ENCODE measurements at regions not wholly inside any gene's neighbourhood (a gene's known extent, or its start where the extent isn't known, plus 50 kb on each side); places are given as distances from the start of the nearest gene placed in this dataset.

DNA sequence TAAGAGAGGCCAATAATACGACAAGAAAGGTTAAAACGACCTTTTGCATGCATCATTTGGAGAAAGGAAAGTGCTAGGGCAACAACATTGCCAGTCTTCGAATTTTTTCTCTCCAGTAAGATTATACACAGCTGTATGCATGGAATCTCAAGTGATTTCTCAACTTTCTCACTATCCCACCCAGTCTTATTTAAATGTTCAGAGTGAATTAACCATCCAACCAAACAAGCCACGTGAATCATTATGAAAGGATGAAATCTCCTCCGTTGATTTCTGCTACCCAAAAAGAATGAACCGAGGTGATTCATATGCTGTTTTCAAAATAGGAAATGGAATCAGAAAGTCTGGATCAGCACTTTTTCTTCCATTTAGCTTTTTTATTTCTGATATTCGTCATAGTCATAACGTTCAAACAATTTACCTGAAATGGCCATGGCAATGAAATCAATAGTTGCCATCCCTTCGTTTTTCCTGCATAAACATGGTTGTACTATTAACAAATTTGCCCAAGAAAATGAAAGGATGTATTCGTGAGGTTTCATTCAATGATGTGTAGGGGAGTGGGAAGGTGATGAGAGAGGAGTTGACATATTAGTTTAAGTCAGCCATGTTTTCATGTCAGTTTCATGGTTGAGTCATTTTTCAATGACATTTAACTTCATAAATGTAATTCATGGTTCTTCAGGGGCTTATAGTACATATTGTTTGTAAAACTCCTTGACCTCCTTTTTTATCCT is 170.9 kb upstream of the WWC1 start:
- intact Hi-C loops (cut with DNase I; ENCODE audit: low total_unique reads) = no loop called here
- H3K4me3 ChIP-seq = no peak overlapping the region
- no peaks in the 10 kb centered on the region for H3K9me3 ChIP-seq
- in situ Hi-C loops (cut with MboI; ENCODE audit: low sequenced_read_pairs in 4 of 4) = no loop called here
- TF ChIP-seq CTCF (IDR thresholded peaks at IDR 0.05 in 4 of 5, conservative IDR thresholded peaks at IDR 0.05 in 1 of 5) = no peak
- TF ChIP-seq POLR2A (IDR thresholded peaks at IDR 0.05) = no peak
- ATAC-seq (no peak), DNase-seq (no peak)
- no peaks in the 10 kb centered on the region for H3K4me1 ChIP-seq
- no peaks in the 10 kb centered on the region for H3K27me3 ChIP-seq
- H3K27ac ChIP-seq = no peak overlapping the region
- no peaks in the 10 kb centered on the region for H3K36me3 ChIP-seq

DNA sequence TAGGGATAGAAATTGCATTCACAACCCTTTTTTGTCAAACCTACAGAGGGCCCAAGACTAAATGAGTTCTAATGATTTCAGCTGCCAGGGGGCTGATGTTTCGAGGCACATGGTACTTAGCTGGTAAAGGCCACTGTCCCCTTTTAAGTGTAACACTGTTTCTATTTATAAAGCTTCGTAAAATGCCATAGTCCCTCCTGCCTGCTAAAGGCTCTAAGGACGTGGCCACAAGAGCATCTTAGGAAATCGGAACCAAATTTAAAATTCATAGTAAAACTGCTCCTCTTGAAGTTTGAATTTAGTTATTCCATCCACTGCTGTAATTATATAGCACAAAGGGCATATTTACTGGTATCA is 170.3 kb upstream of the WWC1 start:
- Histone ChIP-seq H3K4me3 (no peak overlapping the region), H3K4me1 (no peaks in the 10 kb centered on the region), H3K27ac (no peak overlapping the region), H3K36me3 (no peaks in the 10 kb centered on the region), H3K9me3 (no peaks in the 10 kb centered on the region), H3K27me3 (no peaks in the 10 kb centered on the region)
- in situ Hi-C loops (cut with MboI; ENCODE audit: low sequenced_read_pairs in 4 of 4) (no loop called here), intact Hi-C loops (cut with DNase I; ENCODE audit: low total_unique reads) (no loop called here)
- DNase-seq (no peak), ATAC-seq (no peak)
- TF ChIP-seq POLR2A (IDR thresholded peaks at IDR 0.05) (no peak), CTCF (IDR thresholded peaks at IDR 0.05 in 4 of 5, conservative IDR thresholded peaks at IDR 0.05 in 1 of 5) (no peak)

DNA sequence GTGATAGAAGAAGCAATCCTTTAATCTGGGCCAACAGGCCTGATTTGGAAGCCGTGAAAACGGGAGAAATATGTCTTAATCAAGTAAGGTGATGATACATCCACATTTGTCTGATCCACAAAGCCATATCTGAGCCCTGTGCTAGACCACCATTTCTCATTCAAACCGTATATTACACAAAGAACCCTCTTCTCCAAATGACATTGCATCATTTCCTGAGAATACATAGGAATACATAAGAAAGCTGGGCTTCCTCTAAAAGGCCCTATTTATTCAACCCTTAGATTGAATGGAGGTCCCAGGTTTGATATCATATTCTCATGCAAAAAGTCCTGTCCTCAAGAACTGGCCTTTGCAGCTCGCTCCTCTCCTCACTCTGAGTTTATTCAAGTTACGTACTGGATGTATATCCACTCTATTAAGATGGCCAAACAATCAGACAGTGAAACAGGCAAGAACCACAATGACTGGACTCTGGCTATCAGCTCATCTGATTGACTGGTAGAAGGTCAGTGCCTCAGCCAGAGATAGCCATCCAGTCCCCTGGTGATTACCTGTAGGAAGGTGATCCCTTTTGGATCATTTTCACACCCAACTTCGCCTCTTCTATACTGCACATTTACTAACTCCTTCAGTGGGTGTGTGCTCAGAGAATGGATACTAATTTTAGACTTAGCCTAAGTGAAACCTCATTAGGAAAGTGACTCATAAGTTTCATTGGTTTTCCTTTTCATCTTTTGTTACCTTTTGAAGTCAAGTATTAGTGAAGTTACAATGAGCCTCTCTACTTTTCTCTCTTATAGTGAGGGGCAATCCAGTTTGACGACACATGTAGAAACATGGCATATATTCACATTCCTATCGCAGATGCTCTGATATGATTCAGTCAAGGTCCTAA is 167.6 kb upstream of the WWC1 start:
- no peak for ATAC-seq
- H3K4me1 ChIP-seq = no peaks in the 10 kb centered on the region
- no peak overlapping the region for H3K27ac ChIP-seq
- no peak overlapping the region for H3K4me3 ChIP-seq
- no peak for DNase-seq
- no peaks in the 10 kb centered on the region for H3K36me3 ChIP-seq
- in situ Hi-C loops (cut with MboI; ENCODE audit: low sequenced_read_pairs in 4 of 4) = no loop called here
- TF ChIP-seq POLR2A (IDR thresholded peaks at IDR 0.05) (no peak), CTCF (IDR thresholded peaks at IDR 0.05 in 4 of 5, conservative IDR thresholded peaks at IDR 0.05 in 1 of 5) (no peak)
- H3K27me3 ChIP-seq = no peaks in the 10 kb centered on the region
- H3K9me3 ChIP-seq = no peaks in the 10 kb centered on the region
- intact Hi-C loops (cut with DNase I; ENCODE audit: low total_unique reads) = no loop called here

GRCh38 chr5:168125445-168126199 is 165.8 kb upstream of the WWC1 start:
- in situ Hi-C loops (cut with MboI; ENCODE audit: low sequenced_read_pairs in 4 of 4) (no loop called here), intact Hi-C loops (cut with DNase I; ENCODE audit: low total_unique reads) (no loop called here)
- Histone ChIP-seq H3K4me1 (no peaks in the 10 kb centered on the region), H3K9me3 (no peaks in the 10 kb centered on the region), H3K36me3 (no peaks in the 10 kb centered on the region), H3K4me3 (no peak overlapping the region), H3K27me3 (no peaks in the 10 kb centered on the region), H3K27ac (no peak overlapping the region)
- TF ChIP-seq CTCF (IDR thresholded peaks at IDR 0.05 in 4 of 5, conservative IDR thresholded peaks at IDR 0.05 in 1 of 5) (no peak), POLR2A (IDR thresholded peaks at IDR 0.05) (no peak)
- ATAC-seq = no peak
- DNase-seq = no peak

Data from gastrocnemius medialis (tissue), 4 donors.